ENCODE measurements at regions not wholly inside any gene's neighbourhood (a gene's known extent, or its start where the extent isn't known, plus 50 kb on each side); places are given as distances from the start of the nearest gene placed in this dataset.

GRCh38 chr17:20926532-20926931 is 116.3 kb downstream of the USP22 start:
- no peaks in the 10 kb centered on the region for H3K79me1 ChIP-seq (ENCODE audit: insufficient read depth, low read depth, low read length, poor library complexity, severe bottlenecking)
- no peak overlapping the region for H3K4ac ChIP-seq (ENCODE audit: low read depth, low read length)
- no peak for TF ChIP-seq CTCF (conservative IDR thresholded peaks at IDR 0.05)
- Mint-ChIP-seq H3K4me1 (peaks cover 0 to 3% of the 10 kb centered on the region in 2 experiments; a peak in 1 of 4 replicates), H3K27me3 (ENCODE audit: low read depth) (no peaks in the 10 kb centered on the region), H3K36me3 (ENCODE audit: insufficient read depth in 1 of 3, low read depth in 3 of 3) (no peaks in the 10 kb centered on the region), H3K27ac (no peak overlapping the region), H3K4me3 (no peak overlapping the region), H3K9me3 (no peaks in the 10 kb centered on the region)
- H3K14ac ChIP-seq (ENCODE audit: insufficient read depth, low read length) = no peak overlapping the region
- WGBS (ENCODE audit: extremely low coverage, insufficient read length, low lambda C conversion rate) = no CpG with 5 or more reads among the region's 2 CpGs
- H3K18ac ChIP-seq (ENCODE audit: insufficient read length, low read depth, low read length) = no peak overlapping the region
- H3K4me2 ChIP-seq (ENCODE audit: insufficient read depth, insufficient read length, low read length) = no peak overlapping the region
- no peak overlapping the region for H4K5ac ChIP-seq (ENCODE audit: insufficient read length, low read depth, low read length)
- H3K56ac ChIP-seq (ENCODE audit: insufficient read length, low read depth, low read length) = no peak overlapping the region
- no peak overlapping the region for H2BK12ac ChIP-seq (ENCODE audit: insufficient read length, low read depth, low read length)
- H2BK15ac ChIP-seq (ENCODE audit: low read depth, low read length) = no peak overlapping the region
- H3K9ac ChIP-seq (ENCODE audit: extremely low read depth, insufficient read length, low read length) = no peak overlapping the region
- H3K23me2 ChIP-seq (ENCODE audit: insufficient read length, low read depth, low read length, poor library complexity, severe bottlenecking) = no peaks in the 10 kb centered on the region
- no peak overlapping the region for H2AFZ ChIP-seq (ENCODE audit: low read length)
- no peak overlapping the region for H2BK20ac ChIP-seq (ENCODE audit: low read depth, low read length, poor library complexity, severe bottlenecking)
- H4K8ac ChIP-seq (replicated peaks; ENCODE audit: insufficient read length, low read depth, low read length) = no peak overlapping the region
- H4K91ac ChIP-seq (ENCODE audit: insufficient read length, low read depth, low read length) = no peak overlapping the region
- no peak for DNase-seq
- H3K4me1 ChIP-seq (ENCODE audit: insufficient read depth, low read length) = no peaks in the 10 kb centered on the region
- H2BK120ac ChIP-seq (ENCODE audit: low read depth, low read length, poor library complexity, severe bottlenecking) = no peak overlapping the region
- no peaks in the 10 kb centered on the region for H3K27me3 ChIP-seq (ENCODE audit: insufficient read depth, low read length)
- no peak overlapping the region for H3K27ac ChIP-seq (ENCODE audit: insufficient read length, low read depth, low read length)
- H2AK5ac ChIP-seq (ENCODE audit: insufficient read length, low read length) = no peak overlapping the region
- no peak overlapping the region for H2BK5ac ChIP-seq (ENCODE audit: insufficient read length, low read length)
- no peaks in the 10 kb centered on the region for H4K20me1 ChIP-seq (ENCODE audit: control insufficient read depth, insufficient read depth, insufficient read length)
- no peak overlapping the region for H3K23ac ChIP-seq (ENCODE audit: insufficient read length, low read depth, low read length)
- no peaks in the 10 kb centered on the region for H3K9me3 ChIP-seq (ENCODE audit: control insufficient read depth, low read depth, low read length)
- H3K79me2 ChIP-seq (ENCODE audit: insufficient read depth, low read length) = no peaks in the 10 kb centered on the region
- no peak overlapping the region for H3T11ph ChIP-seq (ENCODE audit: low read length)

Measured in H9 (cell line).